GM21423 (cell line): ENCODE measurements at regions not wholly inside any gene's neighbourhood (a gene's known extent, or its start where the extent isn't known, plus 50 kb on each side); places are given as distances from the start of the nearest gene placed in this dataset.

Source experiments
- ATAC-seq: cut with Tn5 transposase; IDR thresholded peaks from one replicate; pipeline ENCODE4 v1.9.1; 2021; ENCODE audit warnings: mild to moderate bottlenecking, moderate library complexity; ENCODE audit not compliant: unreplicated experiment

DNA sequence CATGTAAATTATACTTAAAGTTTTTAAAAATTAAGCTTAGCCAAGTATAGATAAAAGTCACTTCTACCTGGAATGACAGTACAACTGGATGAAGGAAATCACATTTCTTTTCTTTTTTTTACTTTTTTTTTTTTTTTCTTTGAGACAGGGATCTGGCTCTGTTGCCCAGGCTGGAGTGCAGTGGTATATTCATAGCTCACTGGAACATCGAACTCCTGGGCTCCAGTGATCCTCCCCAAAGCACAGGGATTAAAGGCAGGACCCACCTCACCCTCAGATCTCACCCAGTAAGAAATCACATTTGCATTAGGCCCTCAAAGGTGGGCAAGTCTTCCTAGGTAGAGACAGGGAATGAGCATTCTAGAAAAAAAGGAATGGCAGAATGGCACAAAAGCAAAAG lies 69.5 kb upstream of the C1GALT1 start:
- ATAC-seq = no peak

DNA sequence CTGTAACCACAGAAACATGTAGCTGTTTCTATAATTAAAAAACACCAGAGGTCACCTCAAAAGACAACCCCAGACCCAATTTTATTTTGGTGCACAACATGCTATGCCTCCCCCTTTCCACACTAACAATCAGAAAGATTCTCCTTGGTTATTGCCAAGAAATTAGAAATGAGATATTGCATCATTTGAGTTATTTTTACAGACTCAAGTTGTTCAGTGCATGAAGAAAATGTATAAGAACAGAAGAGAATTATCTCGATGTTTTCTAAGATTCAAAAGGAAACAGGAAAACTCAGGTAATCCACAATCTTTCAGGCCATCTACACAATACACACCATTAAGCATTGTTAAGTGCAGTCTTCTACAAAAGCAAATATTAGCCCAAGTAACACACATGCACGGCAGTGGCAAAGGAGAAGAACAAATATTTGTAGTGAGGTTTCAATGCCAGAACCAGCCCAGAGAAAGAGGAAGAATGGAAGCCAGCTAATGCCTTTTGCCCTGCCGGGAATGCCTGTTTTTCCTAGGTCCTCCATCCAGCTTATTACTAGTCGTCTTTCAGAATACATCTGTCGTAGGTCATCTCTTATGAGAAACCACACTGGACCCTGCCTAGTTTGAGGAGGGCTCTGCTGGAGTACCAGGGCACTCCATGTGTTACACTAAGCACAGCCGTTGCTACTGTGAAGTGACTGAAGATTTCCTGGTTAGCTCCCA lies 67.6 kb upstream of the C1GALT1 start:
- ATAC-seq = no peak

DNA sequence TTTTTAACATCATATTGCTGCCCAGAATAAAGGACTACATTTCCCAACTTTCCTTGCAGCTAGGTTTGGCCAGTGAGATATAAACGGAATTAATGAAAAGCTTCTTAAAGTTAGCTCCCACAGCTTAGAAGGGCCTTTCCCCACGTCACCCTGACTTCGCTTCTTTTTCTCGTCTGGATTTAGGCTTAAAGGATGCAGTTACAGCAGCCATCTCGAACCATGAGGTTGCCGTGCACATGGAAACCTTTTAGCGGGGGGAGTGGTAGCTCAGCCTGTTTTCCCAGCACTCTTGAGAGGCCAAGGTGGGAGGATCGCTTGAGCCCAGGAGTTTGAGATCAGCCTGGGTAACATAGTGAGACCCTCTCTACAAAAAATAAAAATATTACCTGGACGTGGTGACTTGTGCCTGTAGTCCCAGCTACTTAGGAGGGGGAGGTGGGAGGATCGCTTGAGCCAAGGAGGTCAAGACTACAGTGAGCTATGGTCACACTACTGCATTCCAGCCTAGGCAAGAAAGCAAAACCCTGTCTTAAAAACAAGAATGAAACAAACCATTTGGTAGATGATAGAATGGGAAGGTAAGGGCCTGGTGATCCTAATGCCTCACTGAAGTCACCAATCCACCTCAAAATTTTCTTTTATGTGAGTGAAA lies 64.3 kb upstream of the C1GALT1 start:
- no peak for ATAC-seq

DNA sequence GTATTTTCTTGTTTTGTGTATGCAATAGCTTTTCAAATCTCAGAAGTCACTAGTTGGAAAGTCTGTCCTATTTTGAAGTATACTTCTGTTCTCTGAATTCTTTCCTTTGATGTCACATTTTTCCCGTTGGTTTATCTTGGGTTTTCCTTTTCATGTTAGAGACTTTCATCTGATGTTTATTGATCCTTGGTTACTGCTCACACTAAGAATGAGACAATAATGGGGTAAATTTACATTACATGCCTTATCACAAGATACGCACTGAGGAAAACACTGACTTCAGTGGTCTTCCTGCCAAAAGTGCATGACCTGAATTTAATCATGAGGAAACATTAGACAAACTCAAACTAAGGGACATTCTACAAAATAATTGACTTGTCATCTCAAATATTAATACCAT lies 63.5 kb upstream of the C1GALT1 start:
- no peak for ATAC-seq

DNA sequence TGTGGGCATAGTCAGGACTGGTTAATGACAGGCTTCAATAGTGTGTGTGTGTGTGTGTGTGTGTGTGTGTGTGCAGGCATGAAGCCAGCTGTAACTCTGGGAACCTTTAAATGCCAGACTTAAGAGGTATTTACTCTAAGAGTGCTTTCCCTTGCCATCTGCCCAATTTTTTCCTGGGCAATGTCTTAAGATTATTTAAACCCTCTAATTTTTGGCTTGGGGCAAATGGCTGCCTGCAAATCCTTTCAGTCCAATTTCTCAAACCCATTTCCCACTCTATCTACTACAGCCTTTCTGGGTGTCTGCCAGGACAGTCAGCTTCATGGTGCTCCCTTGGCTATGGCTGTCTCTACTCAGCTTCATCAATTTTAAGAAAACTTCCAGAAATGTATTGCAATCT lies 62.6 kb upstream of the C1GALT1 start:
- ATAC-seq = no peak

DNA sequence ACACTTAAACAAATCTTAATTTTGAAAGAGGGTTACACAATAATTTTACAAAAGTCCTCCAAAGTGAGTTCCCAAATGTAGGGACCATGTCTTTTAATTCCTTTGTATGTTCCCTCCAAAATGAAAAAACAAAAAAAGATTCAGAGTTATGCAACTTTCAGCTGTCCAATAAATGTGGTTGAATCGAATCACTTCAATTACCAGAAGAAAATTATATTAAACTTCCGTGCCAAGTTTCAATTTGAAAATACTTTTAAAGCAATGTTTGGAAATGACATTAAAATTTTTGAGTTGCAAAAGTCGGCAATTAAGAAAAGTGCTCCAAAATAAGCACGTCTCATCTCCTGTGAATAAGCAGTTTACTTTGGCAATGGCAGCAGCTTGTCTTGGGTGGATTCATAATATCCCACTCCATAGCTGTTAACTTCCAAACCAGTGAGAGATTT lies 60.3 kb upstream of the C1GALT1 start:
- no peak for ATAC-seq

DNA sequence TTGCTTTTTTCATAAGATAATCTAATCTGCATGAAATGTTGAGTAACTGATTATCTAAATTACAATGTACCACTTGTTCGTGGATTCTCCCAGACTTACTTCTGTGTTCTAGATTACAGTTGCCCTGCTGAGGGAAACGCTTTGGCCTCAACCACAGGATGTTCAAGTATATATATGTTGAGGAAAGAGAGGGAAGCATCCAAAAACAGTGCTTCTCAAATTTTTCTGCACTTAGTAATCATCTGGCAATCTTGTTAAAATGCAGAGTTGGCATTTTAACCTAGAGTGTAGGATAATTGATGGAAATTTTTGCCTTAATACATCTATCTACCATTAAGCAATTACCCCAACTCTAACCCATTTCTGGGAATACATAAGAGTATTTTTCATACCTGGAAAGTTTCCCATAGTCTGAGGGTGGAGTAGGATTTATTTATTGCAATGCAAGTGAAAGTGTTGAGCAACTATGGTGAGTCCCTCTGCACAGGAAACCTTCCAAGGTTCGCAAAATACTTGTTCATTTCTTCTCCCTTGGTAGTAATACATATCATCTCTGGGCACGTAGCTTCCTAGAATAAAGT lies 59.6 kb upstream of the C1GALT1 start:
- no peak for ATAC-seq

DNA sequence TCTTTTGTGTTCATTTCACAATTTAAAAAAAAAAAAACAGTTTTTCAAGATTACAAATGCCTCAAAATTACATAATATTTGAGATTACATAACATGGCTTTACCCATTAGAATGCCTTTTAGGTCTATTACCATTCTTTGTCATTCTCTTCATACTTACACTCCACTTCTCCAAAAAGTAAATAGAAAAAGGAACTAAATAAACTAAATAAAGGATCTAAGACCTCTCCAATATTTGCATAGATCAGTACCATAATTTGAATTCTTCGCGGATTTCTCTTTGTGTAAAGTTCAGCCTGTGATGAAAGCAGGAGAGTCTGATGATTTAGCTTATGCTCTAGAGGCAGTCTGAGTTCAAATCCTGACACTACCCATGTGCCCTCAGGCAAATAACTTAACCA lies 56.4 kb upstream of the C1GALT1 start:
- ATAC-seq = no peak

DNA sequence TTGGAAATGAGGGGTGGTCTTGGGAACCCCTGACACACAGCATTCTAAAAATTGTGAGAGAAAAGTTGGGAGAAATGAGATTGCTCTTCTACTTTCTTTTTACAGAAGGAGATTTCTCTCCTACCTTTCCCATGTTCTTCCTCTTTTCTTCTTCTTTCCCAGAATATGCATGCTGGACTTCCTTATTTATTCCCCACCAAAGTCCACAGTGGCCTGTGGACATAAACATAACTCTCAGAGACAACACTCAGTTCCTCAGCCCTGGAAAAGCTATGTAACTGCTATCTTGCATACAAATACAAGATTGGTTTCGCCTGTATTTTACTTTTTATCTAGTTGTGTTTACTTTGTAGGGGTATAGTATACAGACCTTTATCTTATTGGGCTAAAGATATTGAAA lies 54.6 kb upstream of the C1GALT1 start:
- no peak for ATAC-seq

DNA sequence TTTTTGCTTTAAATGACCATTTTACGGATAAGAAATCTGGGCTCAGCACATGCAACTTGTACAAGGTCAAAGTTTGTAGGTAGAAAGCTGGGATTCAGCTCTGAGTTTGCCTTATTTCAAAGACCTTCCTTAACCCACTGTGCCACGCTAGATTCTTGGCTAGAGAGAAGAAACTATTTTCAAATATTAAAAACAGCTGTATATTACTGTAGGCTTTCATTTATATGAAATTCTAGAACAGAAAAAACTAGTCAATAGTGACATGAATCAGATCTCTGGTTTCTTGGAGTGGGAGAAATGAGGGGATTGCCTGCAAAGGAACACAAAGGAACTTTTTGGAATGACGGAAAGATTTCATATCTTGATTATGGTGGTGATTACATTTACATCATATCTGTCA lies 53.0 kb upstream of the C1GALT1 start:
- no peak for ATAC-seq

DNA sequence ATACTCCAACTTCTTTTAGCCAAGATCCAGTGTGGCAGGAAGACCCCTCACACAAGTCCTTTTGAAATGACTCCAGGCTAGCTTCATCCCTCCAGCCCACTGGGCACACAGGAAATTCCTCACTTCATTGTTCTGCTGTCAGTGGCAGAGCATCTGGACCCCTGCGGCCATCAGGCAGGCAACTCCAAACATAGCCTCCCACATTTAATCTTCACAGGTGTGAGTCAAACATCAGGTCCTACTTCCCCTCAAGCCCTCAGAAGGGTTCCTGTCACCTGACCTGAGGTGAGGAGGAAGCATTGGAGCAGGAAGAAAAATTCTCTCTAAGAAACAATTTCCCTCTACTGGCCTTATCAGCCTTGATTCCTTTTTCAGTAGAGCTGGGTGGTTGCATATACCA lies 51.1 kb upstream of the C1GALT1 start:
- no peak for ATAC-seq
